ENCODE measurements at regions not wholly inside any gene's neighbourhood (a gene's known extent, or its start where the extent isn't known, plus 50 kb on each side); places are given as distances from the start of the nearest gene placed in this dataset.

GRCh38 chr2:38438883-38439612 lies 62.0 kb upstream of the ATL2 start (continued):
- peak; percentile 95 for TF ChIP-seq RELB (IDR thresholded peaks at IDR 0.05; ENCODE audit: low read depth)
- no peak for TF ChIP-seq ZNF592 (IDR thresholded peaks at IDR 0.05)
- TF ChIP-seq GATAD2B (conservative IDR thresholded peaks at IDR 0.05; ENCODE audit: low read depth): 0 out of 2 replicates have a peak, but pooled peaks have one; percentile 14
- TF ChIP-seq ZNF687 (IDR thresholded peaks at IDR 0.05): no peak
- no peak for TF ChIP-seq NR2C1 (IDR thresholded peaks at IDR 0.05)
- TF ChIP-seq SUZ12 (IDR thresholded peaks at IDR 0.05; ENCODE audit: unreplicated experiment): no peak
- TF ChIP-seq TCF12 (IDR thresholded peaks at IDR 0.05; ENCODE audit: low read depth, low read length): peak; percentile 53; the same call in 1 of the 2 replicates
- peak; percentile 60 for TF ChIP-seq IKZF1 (conservative IDR thresholded peaks at IDR 0.05)
- no peak for TF ChIP-seq STAT1 (conservative IDR thresholded peaks at IDR 0.05)
- no peak for TF ChIP-seq RFX5 (IDR thresholded peaks at IDR 0.05; ENCODE audit: low read depth, low read length)
- TF ChIP-seq RELA (IDR thresholded peaks at IDR 0.05; ENCODE audit: borderline replicate concordance, partially characterized antibody): peak; percentile 98
- TF ChIP-seq YY1 (IDR thresholded peaks at IDR 0.05; ENCODE audit: low read depth, low read length): 0 out of 2 replicates have a peak, but pooled peaks have one; percentile 30
- peak; percentile 94; the same call in 1 of the 2 replicates for TF ChIP-seq FOXM1 (IDR thresholded peaks at IDR 0.05; ENCODE audit: low read depth, low read length)
- peak in 1 of 2 experiments; percentile 36; a peak in 1 of 4 replicates for TF ChIP-seq BHLHE40 (IDR thresholded peaks at IDR 0.05; ENCODE audit: borderline replicate concordance in 1 of 2, low read depth in 2 of 2, low read length in 1 of 2)
- peak; percentile 73 for TF ChIP-seq ATF2 (IDR thresholded peaks at IDR 0.05; ENCODE audit: low read length)
- TF ChIP-seq MTA3 (IDR thresholded peaks at IDR 0.05; ENCODE audit: borderline replicate concordance, low read length): peak; percentile 24; the same call in 1 of the 2 replicates
- TF ChIP-seq RB1 (IDR thresholded peaks at IDR 0.05; ENCODE audit: borderline replicate concordance): 0 out of 2 replicates have a peak, but pooled peaks have one; percentile 14
- no peak for TF ChIP-seq ZNF24 (IDR thresholded peaks at IDR 0.05)
- TF ChIP-seq CREB1 (IDR thresholded peaks at IDR 0.05; ENCODE audit: low read depth): 0 out of 2 replicates have a peak, but pooled peaks have one; percentile 46
